ENCODE measurements at regions not wholly inside any gene's neighbourhood (a gene's known extent, or its start where the extent isn't known, plus 50 kb on each side); places are given as distances from the start of the nearest gene placed in this dataset.

GRCh38 chr4:124177647-124178425, 534.7 kb downstream of the ANKRD50 start:
- no peak overlapping the region for H3K27ac ChIP-seq (ENCODE audit: low read length)
- H3K9me2 ChIP-seq (ENCODE audit: insufficient read depth, low read length): no peaks in the 10 kb centered on the region
- no peaks in the 10 kb centered on the region for H3K36me3 ChIP-seq (ENCODE audit: insufficient read depth, low read length)
- H3F3A ChIP-seq (ENCODE audit: insufficient read depth, low read length, poor library complexity, severe bottlenecking): no peaks in the 10 kb centered on the region
- H3K79me2 ChIP-seq (replicated peaks; ENCODE audit: insufficient read depth, low read length): no peaks in the 10 kb centered on the region
- no peaks in the 10 kb centered on the region for H3K27me3 ChIP-seq (ENCODE audit: insufficient read depth, low read depth, low read length)
- no peak overlapping the region for H3K4me3 ChIP-seq (ENCODE audit: low read length)
- H3K4me2 ChIP-seq (ENCODE audit: low read length): no peak overlapping the region
- TF ChIP-seq, protein P1, sequence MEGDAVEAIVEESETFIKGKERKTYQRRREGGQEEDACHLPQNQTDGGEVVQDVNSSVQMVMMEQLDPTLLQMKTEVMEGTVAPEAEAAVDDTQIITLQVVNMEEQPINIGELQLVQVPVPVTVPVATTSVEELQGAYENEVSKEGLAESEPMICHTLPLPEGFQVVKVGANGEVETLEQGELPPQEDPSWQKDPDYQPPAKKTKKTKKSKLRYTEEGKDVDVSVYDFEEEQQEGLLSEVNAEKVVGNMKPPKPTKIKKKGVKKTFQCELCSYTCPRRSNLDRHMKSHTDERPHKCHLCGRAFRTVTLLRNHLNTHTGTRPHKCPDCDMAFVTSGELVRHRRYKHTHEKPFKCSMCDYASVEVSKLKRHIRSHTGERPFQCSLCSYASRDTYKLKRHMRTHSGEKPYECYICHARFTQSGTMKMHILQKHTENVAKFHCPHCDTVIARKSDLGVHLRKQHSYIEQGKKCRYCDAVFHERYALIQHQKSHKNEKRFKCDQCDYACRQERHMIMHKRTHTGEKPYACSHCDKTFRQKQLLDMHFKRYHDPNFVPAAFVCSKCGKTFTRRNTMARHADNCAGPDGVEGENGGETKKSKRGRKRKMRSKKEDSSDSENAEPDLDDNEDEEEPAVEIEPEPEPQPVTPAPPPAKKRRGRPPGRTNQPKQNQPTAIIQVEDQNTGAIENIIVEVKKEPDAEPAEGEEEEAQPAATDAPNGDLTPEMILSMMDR (IDR thresholded peaks at IDR 0.05; ENCODE audit: poor library complexity, severe bottlenecking): no peak
- TF ChIP-seq REST (IDR thresholded peaks at IDR 0.05; ENCODE audit: borderline replicate concordance) (no peak), TAF1 (IDR thresholded peaks at IDR 0.05; ENCODE audit: low read depth) (no peak), POLR2AphosphoS5 (IDR thresholded peaks at IDR 0.05) (no peak), EP300 (conservative IDR thresholded peaks at IDR 0.05; ENCODE audit: poor library complexity, severe bottlenecking) (no peak), EZH2 (IDR thresholded peaks at IDR 0.05; ENCODE audit: borderline replicate concordance, insufficient read depth, low read length, poor library complexity, severe bottlenecking) (no peak), SMC3 (conservative IDR thresholded peaks at IDR 0.05; ENCODE audit: poor library complexity) (no peak), RAD21 (conservative IDR thresholded peaks at IDR 0.05) (no peak), MXI1 (conservative IDR thresholded peaks at IDR 0.05; ENCODE audit: poor library complexity, severe bottlenecking) (no peak)
- H2AFZ ChIP-seq (ENCODE audit: low read depth, low read length): no peak overlapping the region
- no peak overlapping the region for H3K9ac ChIP-seq (ENCODE audit: low read length)
- H3K9me3 ChIP-seq (ENCODE audit: low read length): no peaks in the 10 kb centered on the region
- H4K20me1 ChIP-seq (ENCODE audit: insufficient read depth): no peaks in the 10 kb centered on the region

DNA sequence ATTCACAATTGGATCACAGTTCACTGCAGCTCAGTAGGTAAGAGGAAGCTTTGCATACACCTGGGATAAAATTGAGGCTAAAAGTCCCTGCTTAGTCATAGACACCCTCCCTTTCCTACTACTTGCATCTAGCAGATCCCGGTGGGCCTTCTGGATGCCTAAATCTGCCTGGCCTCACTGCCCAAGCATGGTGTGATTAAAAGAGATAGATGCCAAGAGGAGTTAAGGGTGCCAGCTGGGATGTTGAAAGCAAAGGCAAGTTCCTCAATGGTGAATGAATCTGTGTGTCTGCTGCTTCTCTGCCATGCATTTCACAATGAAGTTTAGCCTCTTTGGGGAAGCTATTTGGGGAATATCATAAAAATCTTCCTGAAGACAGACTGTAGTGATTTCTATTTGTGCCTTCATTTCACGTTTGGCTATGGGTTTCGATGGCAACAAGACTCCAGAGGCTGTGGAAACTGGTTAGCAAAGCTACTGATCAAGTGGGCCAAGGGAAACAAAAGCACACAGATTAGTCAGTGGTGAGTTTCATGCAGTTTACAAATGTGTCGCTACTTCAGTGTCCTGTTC, 534.0 kb downstream of the ANKRD50 start:
- Histone ChIP-seq H3F3A (ENCODE audit: insufficient read depth, low read length, poor library complexity, severe bottlenecking) (no peaks in the 10 kb centered on the region), H3K9me3 (ENCODE audit: low read length) (no peaks in the 10 kb centered on the region), H3K79me2 (replicated peaks; ENCODE audit: insufficient read depth, low read length) (no peaks in the 10 kb centered on the region), H3K27ac (ENCODE audit: low read length) (no peak overlapping the region), H3K4me3 (ENCODE audit: low read length) (no peak overlapping the region), H3K36me3 (ENCODE audit: insufficient read depth, low read length) (no peaks in the 10 kb centered on the region), H3K27me3 (ENCODE audit: insufficient read depth, low read depth, low read length) (no peaks in the 10 kb centered on the region), H3K4me2 (ENCODE audit: low read length) (no peak overlapping the region), H4K20me1 (ENCODE audit: insufficient read depth) (no peaks in the 10 kb centered on the region), H3K9ac (ENCODE audit: low read length) (no peak overlapping the region), H2AFZ (ENCODE audit: low read depth, low read length) (no peak overlapping the region), H3K9me2 (ENCODE audit: insufficient read depth, low read length) (no peaks in the 10 kb centered on the region)
- TF ChIP-seq TAF1 (IDR thresholded peaks at IDR 0.05; ENCODE audit: low read depth) (no peak), REST (IDR thresholded peaks at IDR 0.05; ENCODE audit: borderline replicate concordance) (no peak), MXI1 (conservative IDR thresholded peaks at IDR 0.05; ENCODE audit: poor library complexity, severe bottlenecking) (no peak), POLR2AphosphoS5 (IDR thresholded peaks at IDR 0.05) (no peak), EP300 (conservative IDR thresholded peaks at IDR 0.05; ENCODE audit: poor library complexity, severe bottlenecking) (no peak), RAD21 (conservative IDR thresholded peaks at IDR 0.05) (no peak), EZH2 (IDR thresholded peaks at IDR 0.05; ENCODE audit: borderline replicate concordance, insufficient read depth, low read length, poor library complexity, severe bottlenecking) (no peak)
- TF ChIP-seq, protein P1 (IDR thresholded peaks at IDR 0.05; ENCODE audit: poor library complexity, severe bottlenecking): no peak

All from neural cell (in vitro differentiated cells).